NCI-H146 treated with DMSO at 0.1 percent for 48 hours (cell line): ENCODE measurements at regions not wholly inside any gene's neighbourhood (a gene's known extent, or its start where the extent isn't known, plus 50 kb on each side); places are given as distances from the start of the nearest gene placed in this dataset.

ENCODE experiments used
- DNase-seq: peaks from one replicate; lab custom pipeline; 2025; ENCODE audit not compliant: unreplicated experiment; lab: John Stamatoyannopoulos, UW

DNA sequence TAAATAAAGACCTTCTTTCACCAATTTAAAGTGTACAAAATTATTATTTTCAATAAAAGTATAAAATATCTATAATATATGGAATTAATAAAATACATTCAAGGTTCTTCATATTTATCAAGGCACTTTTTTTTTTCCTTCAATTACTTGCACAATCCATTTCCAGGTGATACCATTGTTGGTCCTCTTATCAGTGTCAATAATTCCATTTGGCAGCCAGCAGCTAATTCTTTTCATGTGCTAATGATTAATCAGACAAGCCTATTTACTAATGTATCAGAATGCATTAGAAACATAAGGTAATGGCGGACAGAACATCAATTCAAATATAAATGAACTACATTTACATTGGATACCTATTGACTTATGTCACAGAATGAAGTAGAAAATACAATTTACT is 622.2 kb downstream of the TOX3 start:
- no peak for DNase-seq

- DNase-seq, result no peak
Observed at GRCh38 chr16:51922476-51922875, 624.5 kb downstream of the TOX3 start.

DNA sequence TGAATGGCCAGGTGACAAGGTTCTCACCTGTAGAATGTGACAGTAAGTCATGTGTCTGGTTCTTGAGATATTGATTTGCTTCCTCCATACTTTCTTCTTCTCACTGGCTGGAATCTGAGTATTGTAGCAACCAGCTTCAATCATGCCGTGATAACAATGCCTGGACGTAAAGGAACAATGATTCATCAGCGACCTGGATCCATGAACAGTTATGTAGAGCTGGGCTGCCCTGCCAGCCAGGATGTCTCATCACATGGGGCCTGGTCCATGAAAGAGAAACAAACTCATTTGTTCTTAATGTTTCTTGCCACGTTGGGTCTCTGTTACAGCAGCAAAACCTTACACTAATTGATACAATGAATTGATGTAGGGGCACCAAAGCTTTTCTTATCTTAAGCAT is 627.2 kb downstream of the TOX3 start:
- DNase-seq, result no peak

DNA sequence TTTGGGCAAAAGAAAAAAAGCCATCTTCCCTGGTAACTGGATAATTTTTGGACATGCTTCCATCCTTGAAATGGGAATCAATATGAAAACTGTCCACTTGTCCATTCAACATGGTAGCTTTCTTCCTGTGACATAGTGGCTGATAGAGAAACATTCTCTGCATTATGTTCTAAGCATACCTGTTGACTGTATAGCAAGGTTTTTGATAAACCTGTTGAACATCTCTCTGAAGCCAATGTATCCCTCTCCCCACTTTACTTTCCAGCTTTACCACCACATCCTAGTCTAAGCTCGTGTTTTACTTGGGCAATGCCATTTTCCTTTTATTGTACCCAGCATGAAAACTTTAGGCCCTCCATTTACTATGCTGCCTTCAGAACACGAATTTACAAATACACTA is 630.1 kb downstream of the TOX3 start:
- no peak for DNase-seq

DNA sequence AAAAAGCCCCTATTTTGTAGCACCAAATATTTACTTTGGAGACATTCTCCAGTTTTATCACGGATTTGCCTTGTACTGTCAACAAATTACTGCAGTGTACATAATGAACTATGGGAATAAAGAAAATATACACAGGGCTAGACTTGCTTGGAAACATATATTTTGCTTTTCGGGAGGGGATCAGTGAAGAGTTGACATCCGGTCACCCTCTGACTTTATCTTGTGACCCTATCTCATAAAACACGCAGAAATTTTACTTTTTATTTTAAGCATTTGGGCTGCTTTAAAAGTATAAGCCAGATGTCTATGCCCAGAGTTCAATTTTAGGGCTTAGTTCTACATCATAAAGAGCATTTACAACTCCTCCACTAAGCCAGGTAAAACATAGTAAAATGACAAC is 630.7 kb downstream of the TOX3 start:
- no peak for DNase-seq

DNA sequence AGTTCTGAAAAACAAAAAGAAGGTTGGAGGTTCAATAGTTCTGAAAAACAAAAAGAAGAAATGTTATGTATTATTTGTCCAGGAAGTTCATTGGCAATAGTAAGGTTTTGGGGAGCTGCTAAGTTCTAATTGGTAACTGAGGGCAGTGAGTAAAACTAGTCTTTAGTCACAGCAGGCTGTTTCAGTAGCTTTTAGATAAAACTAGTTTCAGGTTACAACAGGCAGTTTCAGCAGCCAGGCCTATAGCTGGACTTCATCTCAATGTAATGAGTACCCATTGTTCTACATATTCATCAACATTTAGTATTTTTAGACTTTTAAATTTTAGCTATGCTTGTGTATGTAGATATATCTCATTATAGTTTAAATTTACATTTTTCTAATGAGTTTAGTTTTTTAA is 639.3 kb downstream of the TOX3 start:
- DNase-seq, result no peak

- DNase-seq, result no peak
Observed at GRCh38 chr16:51900221-51900780, 646.6 kb downstream of the TOX3 start.

- no peak for DNase-seq
Observed at GRCh38 chr16:51898872-51899271, 648.1 kb downstream of the TOX3 start.

- DNase-seq, result no peak
Observed at GRCh38 chr16:51896013-51896412, 650.9 kb downstream of the TOX3 start.

GRCh38 chr16:51892293-51893007 is 654.5 kb downstream of the TOX3 start:
- no peak for DNase-seq

DNA sequence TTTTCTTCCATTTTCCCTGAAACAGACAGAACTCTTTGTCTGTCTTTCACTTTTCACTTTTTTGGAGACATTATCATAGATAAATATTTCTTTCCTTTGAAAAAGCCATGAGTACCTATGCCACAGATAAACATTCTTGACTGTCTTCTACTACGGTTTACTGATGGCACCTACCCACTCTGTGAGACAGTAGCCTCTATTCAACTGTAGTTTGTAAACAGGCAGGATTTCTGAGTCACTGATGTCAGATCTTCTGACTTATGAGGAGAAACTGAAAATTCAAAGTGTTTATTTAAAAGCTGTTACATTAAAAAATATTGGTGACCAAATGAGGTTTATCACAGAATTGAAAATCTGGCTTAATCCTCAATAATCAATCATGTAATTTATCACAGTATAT is 658.4 kb downstream of the TOX3 start:
- no peak for DNase-seq

DNA sequence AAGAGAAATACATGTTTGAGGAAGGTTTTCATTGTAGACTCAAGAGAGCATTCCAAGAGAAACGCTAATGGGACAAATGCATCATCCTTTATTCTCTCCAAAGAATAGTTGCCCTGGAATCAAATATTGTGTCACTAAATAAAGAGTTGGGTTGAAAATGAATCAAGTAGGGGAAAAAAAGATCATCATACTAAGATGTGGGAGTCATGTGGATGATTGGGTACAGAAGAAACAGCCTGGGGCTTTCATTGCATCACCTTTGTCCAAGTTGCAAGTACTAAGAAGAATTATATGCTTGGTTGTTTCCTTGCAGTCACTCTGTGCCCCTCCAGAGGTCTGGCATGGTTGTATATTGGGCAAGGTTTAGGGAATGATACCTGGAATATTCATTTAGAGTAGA is 658.9 kb downstream of the TOX3 start:
- DNase-seq, result no peak

DNA sequence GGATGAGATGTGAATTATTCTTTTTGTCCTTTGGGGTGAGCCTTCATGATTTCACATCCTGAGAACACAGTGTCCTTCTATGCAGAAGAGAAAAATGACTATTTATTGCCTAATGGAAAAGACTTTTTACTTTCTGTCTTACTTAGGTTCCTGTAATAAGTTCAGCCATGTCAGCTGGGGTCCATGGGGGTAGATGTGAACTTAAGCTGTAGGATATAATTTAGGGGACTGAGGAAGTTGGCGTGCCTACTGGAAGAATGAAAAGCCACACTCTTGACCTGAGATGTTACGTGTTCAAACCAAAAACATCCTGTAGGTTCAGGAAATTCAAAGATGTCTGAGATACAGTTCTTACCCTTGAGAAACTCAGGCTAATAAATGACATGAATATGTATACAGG is 660.5 kb downstream of the TOX3 start:
- DNase-seq, result no peak

- DNase-seq, result no peak
Observed at GRCh38 chr16:51884773-51885172, 662.2 kb downstream of the TOX3 start.

DNA sequence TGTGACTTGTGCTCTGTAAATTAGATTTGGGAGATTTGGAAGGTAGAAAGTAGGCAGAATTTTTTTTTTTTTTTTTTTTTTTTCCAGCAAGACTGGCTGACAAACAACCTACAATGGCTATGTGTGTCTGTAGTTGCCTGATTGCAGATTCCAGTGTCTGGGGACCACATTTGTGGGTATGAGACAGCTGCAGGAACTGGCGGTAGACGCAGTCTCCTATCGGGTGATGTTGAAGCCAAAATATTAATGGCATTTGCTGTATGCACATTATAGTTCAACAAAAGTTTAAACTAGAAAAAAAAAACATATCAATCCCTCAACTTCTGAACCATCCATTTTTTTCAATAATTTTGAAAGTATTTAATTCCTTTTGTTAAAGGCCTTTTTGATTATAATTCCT is 665.2 kb downstream of the TOX3 start:
- DNase-seq, result no peak

DNA sequence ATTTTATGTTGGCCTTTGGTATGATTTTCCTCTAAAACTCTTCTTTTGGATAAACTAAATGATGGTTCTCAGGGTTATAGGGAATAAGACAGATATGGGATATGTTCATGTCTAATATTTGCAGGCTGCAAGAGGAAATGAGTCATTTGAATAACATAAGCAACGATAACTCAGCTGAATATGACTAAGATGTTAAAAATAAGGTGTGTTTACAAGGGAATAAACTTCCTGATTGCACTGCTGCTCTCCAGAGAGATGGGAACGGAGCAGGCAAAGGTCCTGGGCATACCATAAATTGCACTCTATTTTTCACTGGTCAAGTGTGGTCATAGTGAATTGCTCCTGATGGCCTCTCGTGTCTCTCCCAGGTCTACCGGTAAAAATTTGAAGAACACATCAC is 666.2 kb downstream of the TOX3 start:
- DNase-seq, result no peak

DNA sequence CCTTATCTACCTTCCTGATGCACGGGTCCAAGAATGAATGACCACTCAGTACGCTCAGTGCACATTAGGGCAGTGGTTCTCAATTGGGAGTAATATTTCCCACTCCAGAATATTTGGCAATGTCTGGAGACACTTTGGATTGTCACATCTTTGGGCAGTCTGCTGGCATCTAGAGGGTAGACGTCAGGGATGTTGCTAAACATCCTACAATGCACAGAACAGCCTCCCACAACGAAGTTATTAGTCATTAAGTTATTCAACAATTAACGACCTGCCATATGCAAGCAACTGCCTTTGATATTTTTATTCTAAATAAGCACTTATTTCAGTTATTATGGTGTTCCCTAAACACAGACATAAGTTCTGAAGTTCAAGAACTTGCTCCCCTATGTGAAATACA is 669.3 kb downstream of the TOX3 start:
- DNase-seq, result no peak

GRCh38 chr16:51876934-51877333 is 670.0 kb downstream of the TOX3 start:
- DNase-seq, result no peak

DNA sequence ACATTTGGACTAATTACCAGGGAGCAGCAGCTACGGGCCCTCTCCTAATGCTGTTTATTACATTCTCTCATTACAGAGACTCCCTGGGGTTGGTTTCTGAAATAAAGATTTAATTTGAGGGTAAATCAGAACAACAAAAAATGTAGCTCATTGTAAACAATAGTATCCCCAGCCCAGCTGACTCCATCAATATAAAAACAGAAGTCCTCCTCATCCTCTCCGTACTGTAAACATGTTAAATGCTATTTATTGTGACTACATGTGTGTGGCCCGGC is 670.4 kb downstream of the TOX3 start:
- DNase-seq, result no peak

GRCh38 chr16:51875834-51876600 is 670.9 kb downstream of the TOX3 start:
- DNase-seq, result no peak

DNA sequence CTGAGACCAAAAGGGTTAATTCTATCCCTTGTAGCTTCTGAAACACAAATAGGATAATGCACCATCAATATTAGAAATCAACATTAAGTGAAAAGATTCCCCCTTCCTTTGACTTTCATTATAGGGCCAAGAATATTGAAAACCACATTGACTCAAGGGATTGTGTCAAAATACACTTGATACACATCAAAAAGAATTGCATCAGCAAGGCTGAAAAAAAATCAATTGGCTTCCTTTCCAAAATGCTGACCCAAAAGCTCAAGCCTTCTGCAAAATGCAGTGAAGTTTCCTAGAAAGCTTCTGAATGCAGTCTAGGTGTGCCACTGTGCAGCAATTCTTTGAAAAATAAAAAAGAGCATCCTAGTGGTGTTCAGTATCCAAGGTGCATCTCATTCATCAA is 674.4 kb downstream of the TOX3 start:
- no peak for DNase-seq

GRCh38 chr16:51870296-51870854 is 676.6 kb downstream of the TOX3 start:
- DNase-seq, result no peak
